Adipose tissue (tissue), 3 donors: ENCODE measurements at regions not wholly inside any gene's neighbourhood (a gene's known extent, or its start where the extent isn't known, plus 50 kb on each side); places are given as distances from the start of the nearest gene placed in this dataset.
"Not testable (repeated sequence)": the region's sequence is repeated elsewhere in the genome, so short reads cannot be mapped to it uniquely, and the experiment has no call there.

Source experiments
- H3K27ac ChIP-seq: one replicate; pipeline ENCODE4 v1.5.1; 2013; ENCODE audit warnings: low read depth, low read length
- WGBS, 3 donors: extraction: QIAGEN DNeasy Blood & Tissue Kit; methylation state at CpG; one replicate each; pipeline ENCODE4 v1.1.7; 2013; 5-methylcytosine and 5-hydroxymethylcytosine counted together
- donor health status: healthy with polysubstance abuse.
- donor health status: Bipolar disorder and iron deficiency.
- donor health status: healthy.

DNA sequence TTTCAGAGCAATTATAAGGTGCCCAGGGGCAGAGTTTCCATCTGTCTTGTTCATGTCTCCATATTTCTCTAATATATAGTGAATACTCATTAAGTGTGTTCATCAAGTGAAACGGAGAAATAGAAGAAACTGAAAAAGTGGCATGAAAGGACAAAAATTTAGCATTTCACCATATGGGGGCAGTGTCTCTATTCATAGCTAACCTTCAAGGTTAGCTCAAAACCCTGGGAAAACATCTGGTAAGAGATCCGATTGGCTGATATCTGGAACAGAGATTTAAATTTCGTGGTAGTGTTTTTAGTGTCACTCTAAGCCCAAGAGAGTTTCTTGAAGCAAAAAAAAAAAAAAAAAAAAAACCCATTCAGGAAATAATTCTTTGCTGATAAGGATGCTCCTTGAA, 367.5 kb downstream of the DAD1 start:
- no peak overlapping the region for H3K27ac ChIP-seq
- 26 to 43% (median 28%) methylated on average over 3 of the region's 3 CpGs for WGBS, 3 donors

DNA sequence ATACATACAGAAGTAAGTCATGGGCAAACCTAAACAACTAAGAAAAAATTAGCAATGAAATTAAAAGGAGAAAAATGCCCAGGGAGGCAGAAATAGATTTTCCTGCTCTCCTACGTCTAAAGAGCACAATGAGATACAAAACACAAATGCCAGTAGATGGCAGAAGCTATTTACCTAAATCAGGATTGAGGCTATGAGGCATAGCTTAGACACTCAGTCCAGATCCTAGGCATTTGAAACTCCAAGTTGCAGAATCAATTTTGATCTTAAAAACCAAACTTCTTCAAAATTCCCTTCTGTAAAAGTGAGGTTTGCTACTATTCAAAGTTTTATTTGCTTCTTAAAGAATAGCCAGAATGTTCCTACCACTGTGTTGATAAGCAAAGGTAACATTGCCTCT, 368.6 kb downstream of the DAD1 start:
- no peak overlapping the region for H3K27ac ChIP-seq
- 3 to 43% (median 11%) methylated on average over 1 of the region's 1 CpG for WGBS, 3 donors

GRCh38 chr14:22218728-22219127, 370.3 kb downstream of the DAD1 start:
- no peak overlapping the region for H3K27ac ChIP-seq
- 66 to 87% (median 78%) methylated on average over 3 of the region's 3 CpGs for WGBS, 3 donors

DNA sequence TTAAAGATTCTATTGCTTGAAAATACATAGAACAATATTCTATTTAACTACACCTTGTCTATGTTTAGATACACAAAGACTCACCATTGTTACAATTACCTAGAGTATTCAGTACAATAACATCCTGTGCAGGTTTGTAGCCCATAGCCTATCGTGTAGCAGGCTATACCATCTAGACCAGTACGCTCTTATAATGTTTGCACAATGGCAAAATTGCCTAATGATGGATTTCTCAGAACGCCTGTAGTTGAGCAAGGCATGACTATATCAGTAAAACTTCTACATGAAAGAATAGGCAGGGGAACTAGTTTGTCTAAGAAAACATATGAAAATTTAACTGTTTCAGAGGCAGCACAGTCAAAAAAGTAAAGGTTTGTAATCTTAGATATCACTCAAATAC, 375.9 kb downstream of the DAD1 start:
- WGBS, 3 donors = 21 to 36% (median 34%) methylated on average over 3 of the region's 3 CpGs
- no peak overlapping the region for H3K27ac ChIP-seq

GRCh38 chr14:22210906-22211305, 378.1 kb downstream of the DAD1 start:
- no peak overlapping the region for H3K27ac ChIP-seq

GRCh38 chr14:22210026-22210425, 379.0 kb downstream of the DAD1 start:
- WGBS, 3 donors = 30 to 33% (median 30%) methylated on average over 2 of the region's 2 CpGs
- H3K27ac ChIP-seq = no peak overlapping the region

More at GRCh38 chr14:22210906-22211305, 378.1 kb downstream of the DAD1 start:
- WGBS, 3 donors = 24 to 73% (median 32%) methylated on average over 1 of the region's 1 CpG

GRCh38 chr14:22203036-22203435, 386.0 kb downstream of the DAD1 start:
- WGBS, 3 donors = 73 to 89% (median 85%) methylated on average over 5 of the region's 5 CpGs
- H3K27ac ChIP-seq = no peak overlapping the region

GRCh38 chr14:22202313-22202712, 386.7 kb downstream of the DAD1 start:
- no peak overlapping the region for H3K27ac ChIP-seq
- WGBS, 3 donors = 40 to 62% (median 61%) methylated on average over 2 of the region's 2 CpGs

- no peak overlapping the region for H3K27ac ChIP-seq
- 7 to 12% (median 8%) methylated on average over 1 of the region's 1 CpG for WGBS, 3 donors
These were observed 387.9 kb downstream of the DAD1 start for GRCh38 chr14:22200977-22201605.

GRCh38 chr14:22200131-22200530, 388.9 kb downstream of the DAD1 start:
- 80 to 93% (median 89%) methylated on average over 2 of the region's 2 CpGs for WGBS, 3 donors
- H3K27ac ChIP-seq = not testable (repeated sequence)

GRCh38 chr14:22194664-22195063, 394.4 kb downstream of the DAD1 start:
- WGBS, 3 donors = 48 to 61% (median 49%) methylated on average over 2 of the region's 2 CpGs
- H3K27ac ChIP-seq = no peak overlapping the region

DNA sequence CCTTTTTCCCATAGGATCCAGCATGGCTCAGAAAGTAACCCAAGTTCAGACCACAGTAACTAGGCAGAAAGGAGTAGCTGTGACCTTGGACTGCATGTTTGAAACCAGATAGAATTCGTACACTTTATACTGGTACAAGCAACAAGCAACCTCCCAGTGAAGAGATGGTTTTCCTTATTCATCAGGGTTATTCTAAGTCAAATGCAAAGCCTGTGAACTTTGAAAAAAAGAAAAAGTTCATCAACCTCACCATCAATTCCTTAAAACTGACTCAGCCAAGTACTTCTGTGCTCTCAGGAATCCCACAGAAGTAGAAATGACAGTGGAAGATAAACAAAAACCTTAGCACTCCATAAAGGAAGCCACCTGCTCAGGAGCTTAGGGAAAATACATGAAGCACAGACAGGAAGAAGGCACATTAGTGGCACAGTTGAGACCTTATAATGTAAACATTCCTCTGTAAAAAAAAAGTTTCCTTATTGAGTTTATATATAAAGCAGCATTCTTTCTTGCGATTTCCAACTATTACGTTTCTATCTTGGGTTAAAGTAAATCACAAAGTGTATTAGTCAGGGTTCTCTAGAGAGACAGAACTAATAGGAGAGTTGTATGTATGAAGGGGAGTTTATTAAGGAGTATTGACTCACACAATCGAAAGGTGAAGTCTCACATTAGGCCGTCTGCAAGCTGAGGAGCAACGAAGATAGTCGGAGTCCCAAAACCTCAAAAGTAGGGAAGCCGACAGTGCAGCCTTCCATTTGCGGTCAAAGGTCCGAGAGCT, 398.4 kb downstream of the DAD1 start:
- 64 to 82% (median 76%) methylated on average over 10 of the region's 10 CpGs for WGBS, 3 donors
- no peak overlapping the region for H3K27ac ChIP-seq

DNA sequence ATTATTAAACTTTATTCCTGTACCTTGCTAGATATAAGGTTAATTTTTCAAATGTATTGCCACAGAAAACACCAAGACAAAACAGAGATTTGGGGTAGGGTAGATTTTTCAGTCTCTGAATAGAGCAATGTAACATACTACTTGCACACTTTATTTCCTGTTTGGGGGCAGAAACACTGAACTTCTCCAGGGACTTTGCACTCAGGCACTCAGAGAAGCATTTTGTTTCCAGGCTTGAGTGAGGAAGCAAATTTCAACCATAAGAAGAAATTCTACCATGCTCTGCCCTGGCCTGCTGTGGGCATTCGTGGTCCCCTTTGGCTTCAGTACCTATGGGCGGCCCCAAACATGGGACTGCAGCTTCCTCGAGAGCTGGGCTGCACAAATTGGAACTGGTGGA, 399.1 kb downstream of the DAD1 start:
- 65 to 86% (median 76%) methylated on average over 3 of the region's 3 CpGs for WGBS, 3 donors
- H3K27ac ChIP-seq = no peak overlapping the region

GRCh38 chr14:22188318-22188717, 400.7 kb downstream of the DAD1 start:
- no peak overlapping the region for H3K27ac ChIP-seq
- 70 to 82% (median 80%) methylated on average over 4 of the region's 4 CpGs for WGBS, 3 donors

DNA sequence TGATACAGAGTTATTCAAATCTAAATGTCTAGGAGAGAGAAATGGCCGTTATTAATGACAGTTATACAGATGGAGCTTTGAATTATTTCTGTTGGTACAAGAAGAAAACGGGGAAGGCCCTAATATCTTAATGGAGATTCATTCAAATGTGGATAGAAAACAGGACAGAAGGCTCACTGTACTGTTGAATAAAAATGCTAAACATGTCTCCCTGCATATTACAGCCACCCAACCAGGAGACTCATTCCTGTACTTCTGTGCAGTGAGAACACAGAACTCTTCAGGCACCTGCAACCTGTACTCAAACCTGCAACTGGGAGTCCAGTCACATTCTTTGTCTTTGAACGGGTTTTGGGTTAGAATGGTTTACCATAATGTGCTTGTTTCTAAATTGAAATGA, 403.2 kb downstream of the DAD1 start:
- no peak overlapping the region for H3K27ac ChIP-seq

DNA sequence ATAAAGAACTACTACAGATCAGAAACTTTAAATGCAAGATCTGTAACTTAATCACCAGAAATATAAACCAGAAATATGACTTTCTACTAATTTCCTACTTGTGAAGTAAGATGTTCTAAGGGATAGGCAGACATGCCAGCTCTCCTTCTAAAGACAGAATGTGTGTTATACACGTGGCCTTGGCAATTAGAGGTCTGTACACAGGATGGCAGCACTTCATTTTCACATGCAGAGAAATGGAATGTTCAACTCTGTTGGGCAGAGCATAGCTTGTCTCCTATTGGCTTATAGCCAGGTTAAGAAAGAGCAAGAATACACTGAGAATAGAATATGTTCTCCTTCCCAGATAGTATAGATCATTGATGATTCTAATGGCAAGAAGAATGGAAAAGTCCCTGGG, 403.8 kb downstream of the DAD1 start:
- H3K27ac ChIP-seq = no peak overlapping the region
- 35 to 40% (median 36%) methylated on average over 1 of the region's 1 CpG for WGBS, 3 donors

More for the DNA sequence above, 403.2 kb downstream of the DAD1 start:
- 64 to 84% (median 73%) methylated on average over 3 of the region's 3 CpGs for WGBS, 3 donors

DNA sequence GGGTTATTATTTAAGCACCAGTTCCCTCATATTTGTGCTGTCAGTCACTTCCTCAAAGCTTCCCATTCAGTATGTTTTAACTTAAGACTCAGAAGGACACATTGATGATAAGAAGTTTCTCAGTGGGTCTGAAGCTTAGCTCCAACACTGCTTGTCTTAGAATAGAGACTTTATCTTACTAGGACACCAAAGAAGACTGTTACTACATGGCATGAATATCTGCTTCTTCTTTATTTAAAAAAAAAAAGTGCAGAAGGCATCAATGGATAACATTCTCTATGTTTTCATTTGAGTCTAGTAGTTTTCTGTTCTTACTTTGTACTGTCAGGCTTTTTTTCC, 404.2 kb downstream of the DAD1 start:
- H3K27ac ChIP-seq = no peak overlapping the region

DNA sequence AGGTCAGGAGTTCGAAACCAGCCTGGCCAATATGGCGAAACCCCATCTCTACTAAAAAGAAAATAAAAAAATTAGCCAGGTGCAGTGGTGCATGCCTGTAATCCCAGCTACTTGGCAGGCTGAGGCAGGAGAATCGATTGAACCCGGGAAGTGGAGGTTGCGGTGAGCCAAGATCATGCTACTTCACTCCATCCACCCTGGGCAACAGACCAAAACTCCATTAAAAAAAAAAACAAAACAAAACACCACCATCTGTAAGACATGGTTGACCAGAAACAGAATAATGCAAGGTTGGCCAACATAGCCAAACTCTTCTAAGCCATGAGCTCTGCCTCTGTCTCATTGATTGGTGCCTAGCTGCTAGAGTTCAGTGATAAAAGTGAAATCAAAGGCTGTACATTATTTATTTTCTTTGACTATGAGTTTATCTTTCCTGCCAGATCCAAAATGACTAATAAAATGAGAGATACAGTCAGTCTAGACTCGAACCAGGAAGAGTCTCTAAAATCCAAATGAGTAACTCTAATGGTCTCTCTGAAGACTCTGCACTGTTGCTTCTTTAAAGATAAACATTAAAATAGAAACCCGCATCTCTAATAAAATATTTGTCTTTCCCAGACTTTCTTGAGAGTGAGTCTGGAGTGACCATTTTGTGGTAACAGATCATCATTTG, 404.7 kb downstream of the DAD1 start:
- 82 to 84% (median 83%) methylated on average over 7 of the region's 7 CpGs for WGBS, 3 donors
- H3K27ac ChIP-seq = no peak overlapping the region

GRCh38 chr14:22180045-22180444, 409.0 kb downstream of the DAD1 start:
- WGBS, 3 donors = 89 to 97% (median 95%) methylated on average over 1 of the region's 1 CpG
- H3K27ac ChIP-seq = no peak overlapping the region

DNA sequence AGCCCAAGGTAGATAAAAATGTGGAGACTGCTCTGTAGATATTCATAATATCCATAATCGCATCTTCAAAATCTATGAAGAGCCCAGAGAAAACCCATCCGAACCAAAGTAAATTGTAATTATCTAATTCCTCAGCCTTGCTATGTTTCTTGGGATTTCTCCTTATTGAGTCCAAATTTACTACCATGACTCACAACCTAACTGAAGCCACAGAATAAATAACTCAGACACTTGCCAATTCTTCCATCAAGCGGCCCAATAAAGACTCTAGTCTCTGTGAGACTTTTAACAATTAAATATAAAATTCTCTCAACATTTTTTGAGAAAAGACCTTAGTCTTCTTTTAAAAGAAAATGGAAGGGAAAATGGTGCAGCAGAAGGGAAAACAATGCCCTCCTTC, 409.8 kb downstream of the DAD1 start:
- no peak overlapping the region for H3K27ac ChIP-seq
- WGBS, 3 donors = 68 to 80% (median 68%) methylated on average over 3 of the region's 3 CpGs
